ENCODE measurements at regions not wholly inside any gene's neighbourhood (a gene's known extent, or its start where the extent isn't known, plus 50 kb on each side); places are given as distances from the start of the nearest gene placed in this dataset.

DNA sequence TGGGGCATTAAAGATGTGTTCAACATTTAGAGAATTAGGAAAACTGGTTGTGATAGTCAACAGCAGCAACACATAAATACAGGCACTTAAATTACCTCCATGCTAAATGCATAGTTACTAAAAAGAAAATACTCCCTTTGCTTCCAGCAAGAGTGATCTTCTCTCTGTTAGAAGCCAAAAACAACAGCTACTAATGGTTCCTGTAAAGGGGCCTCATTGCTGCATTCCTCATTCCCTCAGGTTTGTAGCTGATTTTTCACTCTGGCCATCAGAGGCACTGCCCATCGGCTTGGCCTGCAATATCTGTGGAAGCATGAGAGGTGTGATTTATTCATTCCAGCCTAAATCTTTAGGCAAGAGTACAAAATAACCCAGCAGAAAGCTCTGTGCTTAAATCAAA is 466.0 kb upstream of the ADAMTS16 start:
- DNase-seq: no peak

DNA sequence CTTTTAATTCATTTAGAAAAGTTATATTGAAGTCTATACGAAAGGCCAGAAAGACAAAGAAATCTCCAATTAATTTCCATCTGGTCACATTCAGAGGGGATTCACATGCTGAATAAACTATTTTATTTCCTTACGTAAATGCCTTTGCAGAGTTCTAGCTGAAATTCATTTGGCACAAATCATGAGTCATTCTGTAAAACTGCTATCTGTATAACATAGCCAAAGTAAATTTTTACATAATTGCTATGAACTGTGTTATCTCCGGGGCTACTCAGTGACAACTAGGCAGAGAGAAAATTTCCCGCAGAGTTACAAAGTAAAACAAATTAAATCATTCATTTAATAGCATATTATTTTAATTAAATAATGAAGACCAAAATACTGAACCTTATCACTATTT is 463.2 kb upstream of the ADAMTS16 start:
- no peak for DNase-seq

DNA sequence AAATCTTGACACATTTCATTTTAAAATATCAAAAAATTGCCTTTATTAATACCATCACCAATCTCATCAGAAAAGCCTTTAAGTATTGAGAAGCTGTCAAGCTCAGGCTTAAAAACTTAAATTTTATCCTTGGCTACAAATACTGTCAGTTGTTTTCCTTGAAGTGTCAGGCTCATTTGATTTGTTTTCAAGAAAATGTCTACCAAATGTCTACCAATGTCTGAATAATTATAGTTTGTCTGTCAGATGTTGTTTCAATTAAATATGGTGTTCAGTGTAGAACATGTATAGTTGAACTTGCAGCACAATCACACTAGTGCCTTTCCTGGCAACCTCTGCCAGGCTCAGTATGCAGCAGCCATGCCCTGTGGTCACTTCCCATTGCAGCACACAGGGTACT is 455.2 kb upstream of the ADAMTS16 start:
- no peak for DNase-seq

DNA sequence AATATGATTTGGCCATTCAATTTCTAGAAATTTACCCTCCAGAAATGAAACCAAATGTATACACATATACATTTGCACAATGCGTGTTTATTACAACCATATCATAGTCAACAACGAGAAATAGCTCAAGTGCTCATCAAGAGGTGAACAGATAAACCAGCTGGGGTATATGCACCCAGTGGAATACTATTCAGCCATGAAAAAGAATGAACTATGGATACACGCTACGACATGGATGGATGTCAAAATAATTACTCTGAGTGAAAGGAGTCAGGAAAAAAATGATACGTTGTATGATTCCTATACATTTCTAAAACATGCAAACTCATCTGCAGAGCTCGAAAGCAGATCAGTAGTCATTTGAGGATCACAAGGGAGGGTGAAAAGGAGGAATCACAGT is 441.5 kb upstream of the ADAMTS16 start:
- no peak for DNase-seq

DNA sequence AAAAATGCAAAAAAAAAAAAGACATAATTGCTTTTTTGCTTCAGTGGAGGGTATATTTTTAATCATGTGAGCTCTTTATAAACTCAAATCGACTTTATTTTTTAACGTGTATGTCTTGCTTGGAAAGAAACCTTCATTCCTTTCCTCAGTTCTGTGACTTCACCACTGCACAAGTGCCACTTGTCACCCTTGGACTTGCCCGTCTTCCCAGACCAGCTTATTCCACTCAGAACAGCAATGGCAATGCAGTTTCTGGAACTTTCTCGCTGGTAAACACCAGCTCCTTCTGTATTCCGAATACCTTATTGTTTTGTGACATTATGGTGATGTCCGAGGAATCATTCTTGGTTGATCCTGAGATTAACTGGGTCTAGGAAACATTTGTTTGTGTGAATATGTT is 440.5 kb upstream of the ADAMTS16 start:
- no peak for DNase-seq

DNA sequence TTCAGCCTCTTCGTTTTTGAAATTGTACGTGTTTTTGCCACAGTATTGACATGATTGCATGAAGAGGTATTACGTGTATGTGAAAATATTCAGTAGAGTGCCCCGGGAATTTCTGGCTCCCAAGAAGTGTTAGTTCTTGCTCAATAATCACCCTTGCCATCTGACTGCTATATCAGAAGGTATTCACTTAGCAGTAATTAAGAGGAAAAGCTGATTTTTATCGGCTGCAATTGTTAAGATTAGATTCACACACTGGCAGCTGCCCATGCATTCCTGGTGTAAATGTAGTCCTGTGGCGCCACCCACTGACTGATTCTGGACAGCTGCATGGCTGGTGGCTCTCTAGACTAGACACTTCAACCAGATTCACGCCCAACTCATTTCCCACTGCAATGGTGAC is 440.1 kb upstream of the ADAMTS16 start:
- DNase-seq: no peak

DNA sequence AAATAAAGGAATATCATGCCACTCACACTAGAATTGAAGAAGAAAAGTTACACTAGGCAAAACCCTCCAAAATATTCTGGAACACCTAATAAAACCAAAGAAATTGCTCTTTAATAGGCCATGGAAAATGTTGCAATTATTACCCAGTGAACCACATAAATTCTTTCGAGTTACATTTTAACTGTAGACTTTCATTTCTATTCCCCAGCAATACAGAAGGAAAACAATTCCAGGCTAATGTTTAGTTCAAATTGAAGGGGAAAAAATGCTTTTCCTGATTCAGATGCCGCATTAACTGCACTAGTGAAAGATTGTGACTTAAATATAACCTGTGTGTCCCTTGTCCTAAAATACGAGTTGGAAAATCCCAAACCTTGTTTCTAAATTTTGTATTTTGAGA is 439.3 kb upstream of the ADAMTS16 start:
- DNase-seq: no peak

DNA sequence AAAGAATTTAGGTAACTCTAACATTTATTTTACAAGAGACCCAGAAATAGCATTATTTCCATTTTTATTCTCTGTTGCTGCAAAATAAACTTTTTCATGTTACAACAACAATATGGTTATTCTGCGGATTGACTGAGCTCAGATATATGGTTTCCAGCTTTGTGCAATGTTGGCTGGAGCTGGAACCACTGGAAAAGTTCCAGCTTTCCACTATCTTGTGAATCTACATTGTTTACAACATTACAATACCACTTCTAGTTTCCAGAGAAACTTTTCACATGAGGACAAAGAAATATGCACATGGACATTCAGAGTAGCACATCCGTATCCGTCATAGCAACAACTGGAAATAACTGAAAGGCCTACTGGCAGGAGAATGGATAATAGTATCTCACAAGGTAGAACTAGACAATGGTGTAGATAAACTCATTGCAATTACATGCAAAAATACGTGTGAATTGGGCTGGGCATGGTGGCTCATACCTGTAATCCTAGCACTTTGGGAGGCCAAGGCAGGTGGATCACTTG is 436.1 kb upstream of the ADAMTS16 start:
- DNase-seq: no peak

DNA sequence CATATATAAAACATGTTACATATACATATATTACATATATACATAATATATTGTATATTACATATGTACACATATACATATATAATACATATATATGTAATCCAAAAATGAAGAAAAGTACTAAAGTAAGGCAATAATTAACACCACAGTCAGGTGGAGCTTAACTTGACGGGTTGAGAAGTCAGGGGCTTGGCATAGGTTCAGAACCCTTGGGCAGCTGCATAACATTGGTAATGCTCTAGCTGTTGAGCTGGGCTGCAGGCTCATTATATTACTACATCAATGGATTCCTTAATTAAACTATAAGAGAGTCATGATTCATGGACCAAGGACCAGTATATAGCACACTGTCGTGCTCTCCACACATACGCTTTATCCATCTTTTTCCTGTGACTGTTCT is 435.2 kb upstream of the ADAMTS16 start:
- DNase-seq: no peak

DNA sequence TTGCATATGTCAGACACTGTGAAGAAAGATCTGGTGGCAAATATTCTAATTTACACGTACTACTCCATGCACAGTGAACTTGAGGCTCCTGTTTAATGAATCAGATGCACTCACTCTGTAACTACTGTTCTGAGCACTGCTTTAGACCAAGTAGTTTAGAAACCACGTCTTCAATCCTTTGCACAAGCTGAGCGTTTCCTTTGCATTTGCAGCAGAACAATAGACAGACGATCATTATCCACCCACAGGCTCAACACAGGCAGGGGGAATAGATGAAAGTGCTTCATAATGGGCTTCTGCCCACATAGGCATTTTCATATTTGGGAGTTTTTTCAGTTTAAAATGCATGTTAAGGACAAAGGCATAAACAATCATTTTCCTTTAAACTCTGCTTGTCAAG is 423.3 kb upstream of the ADAMTS16 start:
- no peak for DNase-seq

DNA sequence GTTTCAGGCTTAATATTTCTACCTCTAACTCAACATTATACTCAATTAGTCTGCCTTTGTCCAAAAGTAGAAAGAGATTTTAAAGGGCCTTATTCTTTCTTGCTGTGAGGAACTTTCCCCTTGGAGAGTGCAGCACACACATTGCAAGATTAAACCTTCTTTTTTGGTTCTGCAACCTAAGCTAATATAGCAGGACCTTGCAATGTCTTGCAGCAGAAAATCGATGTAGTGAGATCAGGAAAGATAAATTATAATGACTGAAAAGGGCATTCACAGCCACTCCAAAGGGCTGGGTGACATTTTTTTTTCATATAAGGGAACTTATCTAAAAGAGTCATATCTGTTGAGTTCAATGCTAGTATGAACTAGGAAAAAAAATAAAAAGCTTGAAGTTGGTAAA is 422.7 kb upstream of the ADAMTS16 start:
- no peak for DNase-seq

DNA sequence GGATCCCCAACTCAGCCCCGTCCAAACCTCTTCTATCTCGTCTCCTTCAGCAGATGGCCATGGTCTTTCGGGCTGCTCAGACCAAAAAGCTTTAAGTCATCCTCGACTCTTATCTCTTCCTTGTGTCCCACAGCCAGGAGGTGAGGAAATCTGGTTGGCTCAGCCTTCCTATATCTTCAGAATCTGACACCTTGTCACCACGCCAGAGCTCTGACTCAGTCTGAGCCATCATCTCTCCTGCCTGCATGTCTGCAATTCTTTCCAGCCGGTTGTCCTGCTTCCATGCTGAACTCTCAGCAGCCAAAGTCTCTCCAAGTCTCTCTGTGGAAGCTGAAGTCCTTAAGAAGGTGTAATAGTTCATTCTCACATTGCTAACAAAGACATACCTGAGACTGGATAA is 419.3 kb upstream of the ADAMTS16 start:
- no peak for DNase-seq

DNA sequence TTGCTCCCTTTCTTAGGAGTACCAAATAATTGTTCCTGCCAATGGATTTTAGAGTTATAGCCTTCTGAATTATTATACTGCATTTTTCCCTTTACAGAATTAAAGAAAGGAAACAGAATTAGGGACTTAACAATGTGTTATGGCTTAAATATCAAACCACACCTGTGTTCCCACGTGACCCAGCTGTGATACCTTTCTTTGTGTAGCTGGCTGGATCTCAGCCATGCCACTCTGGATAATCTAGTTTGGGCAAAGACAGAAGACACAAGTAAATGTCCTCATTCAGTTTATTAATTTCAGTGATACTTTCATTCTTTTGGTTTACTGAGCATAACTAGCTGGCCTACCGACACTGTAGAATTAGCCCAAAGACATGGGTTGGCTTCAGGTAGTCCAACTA is 417.2 kb upstream of the ADAMTS16 start:
- DNase-seq: no peak

DNA sequence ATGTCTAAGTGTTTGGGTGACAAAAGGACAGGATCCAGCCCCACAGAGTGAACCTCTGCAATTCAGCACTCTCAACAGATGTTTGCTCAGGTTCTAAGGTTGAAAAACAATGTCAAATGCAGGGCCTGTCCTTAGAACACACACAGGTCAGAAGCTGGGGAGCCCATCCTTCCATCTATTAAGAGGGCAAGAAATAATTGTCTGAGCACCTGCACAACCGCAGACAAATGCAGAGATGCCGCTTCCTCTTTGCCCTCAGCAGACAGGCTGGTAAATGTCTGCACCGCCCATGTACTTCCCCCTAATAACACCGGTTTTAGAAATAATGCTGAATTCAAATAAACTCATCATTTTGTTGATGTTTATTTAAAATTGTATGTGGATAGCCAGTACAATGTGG is 414.5 kb upstream of the ADAMTS16 start:
- DNase-seq: no peak

DNA sequence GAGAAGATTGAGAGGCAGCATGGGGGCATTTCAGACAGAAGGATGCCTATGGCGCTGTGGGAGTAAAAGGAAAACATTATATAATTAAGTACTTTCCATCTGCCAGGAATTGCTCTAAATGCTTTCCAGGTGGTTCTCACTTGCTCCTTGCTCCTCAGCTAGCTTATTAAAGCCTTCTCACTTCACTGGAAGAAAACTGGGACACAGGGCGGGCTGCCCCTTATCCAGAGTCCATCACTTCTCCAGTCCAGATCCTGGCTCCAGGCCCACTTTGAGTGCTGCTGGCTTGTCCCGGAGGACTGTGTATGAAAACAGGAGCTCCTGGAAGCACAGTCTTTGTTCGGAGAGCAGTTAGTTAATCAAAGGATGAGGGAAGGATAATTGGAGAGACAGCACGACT is 409.9 kb upstream of the ADAMTS16 start:
- DNase-seq: no peak

DNA sequence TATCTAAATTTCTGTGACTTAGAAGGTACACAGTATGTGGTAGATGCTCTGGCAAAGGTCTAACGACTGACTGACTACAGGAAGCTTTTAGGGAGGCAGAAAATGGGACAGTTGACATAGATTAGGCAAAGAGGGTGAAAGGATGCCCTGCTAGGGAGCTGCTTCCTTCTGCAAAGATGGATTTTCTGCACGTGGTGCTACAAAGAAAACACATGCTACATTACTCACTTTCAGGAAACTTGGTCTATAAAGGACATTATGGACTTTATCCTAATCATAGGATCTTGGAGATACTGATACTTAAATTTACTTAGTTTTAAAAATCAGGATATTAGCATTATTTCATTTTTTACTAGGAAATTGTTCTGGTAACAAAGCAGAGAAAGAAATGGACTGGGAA is 405.8 kb upstream of the ADAMTS16 start:
- no peak for DNase-seq

DNA sequence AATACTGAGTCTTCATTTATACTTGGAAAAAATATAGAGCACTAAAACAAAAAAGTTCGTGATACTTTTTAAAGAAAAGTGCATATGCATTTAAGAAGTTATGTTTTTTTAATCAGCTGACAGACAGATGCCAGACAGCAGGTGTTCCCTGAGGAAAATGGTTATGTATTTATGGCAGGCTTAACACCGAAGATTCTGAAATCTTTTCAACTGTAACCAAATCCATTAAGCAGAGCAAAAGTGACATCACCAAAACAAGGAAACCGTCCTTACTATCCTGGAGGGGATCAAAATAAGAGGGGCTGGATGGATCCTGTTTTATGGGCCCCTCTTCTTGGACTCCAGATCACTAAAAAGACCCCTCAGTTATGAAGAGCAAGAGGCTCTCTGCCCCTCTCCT is 404.9 kb upstream of the ADAMTS16 start:
- DNase-seq: no peak

DNA sequence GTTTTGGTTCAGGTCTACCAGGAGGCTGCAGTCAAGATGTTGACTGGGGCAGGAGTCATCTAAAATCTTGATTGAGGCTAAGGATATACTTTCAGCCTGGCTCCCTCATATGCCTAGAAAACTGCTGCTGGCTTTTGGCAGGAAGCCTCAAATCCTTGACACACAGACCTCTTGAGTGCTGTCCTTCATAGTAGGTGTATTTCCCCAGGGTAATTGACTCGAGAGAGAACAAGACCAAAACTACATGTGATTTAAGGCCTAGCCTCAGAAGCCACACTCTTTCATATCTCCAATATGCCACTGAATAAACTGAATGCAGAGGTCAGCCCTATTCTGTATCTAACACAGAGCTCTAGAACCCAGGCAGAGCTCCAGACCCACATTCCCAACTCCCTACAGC is 402.3 kb upstream of the ADAMTS16 start:
- no peak for DNase-seq

DNA sequence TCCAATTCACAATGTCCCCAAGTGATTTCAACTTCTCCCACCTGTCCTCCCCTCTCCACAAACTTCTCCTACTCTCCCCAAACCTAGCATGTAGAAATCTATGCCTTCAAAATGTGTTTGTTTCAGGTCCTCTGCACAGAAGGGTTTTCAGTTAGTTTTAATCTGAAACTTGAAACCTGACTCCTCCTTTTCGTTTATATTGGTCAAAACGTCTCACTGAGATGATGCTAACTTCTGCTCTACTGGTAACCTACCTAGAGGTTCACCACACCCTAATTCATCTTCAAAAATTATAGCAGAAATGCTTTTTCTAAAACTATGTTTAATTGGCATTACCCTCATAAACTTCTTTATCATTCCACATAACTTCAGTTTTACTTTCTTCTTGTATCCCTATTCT is 401.8 kb upstream of the ADAMTS16 start:
- DNase-seq: no peak

DNA sequence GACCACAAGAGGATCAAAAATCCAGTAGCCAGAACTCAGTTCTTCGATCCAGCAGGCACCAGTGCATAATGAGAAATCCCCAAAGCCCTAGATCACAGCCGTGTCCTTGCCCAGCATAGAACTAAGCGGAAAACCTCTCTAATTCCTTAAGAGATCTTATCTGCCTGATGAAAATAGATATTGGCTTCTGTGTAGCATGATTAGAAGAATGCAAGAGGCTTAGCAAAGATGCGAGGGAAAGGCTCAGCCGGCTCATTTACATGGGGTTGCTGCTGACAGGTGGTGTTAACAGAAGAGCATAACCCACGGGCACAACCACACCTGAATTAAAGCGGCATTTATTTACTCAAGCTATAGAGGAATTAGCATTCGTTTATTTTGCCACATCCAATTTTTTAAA is 400.0 kb upstream of the ADAMTS16 start:
- no peak for DNase-seq

DNA sequence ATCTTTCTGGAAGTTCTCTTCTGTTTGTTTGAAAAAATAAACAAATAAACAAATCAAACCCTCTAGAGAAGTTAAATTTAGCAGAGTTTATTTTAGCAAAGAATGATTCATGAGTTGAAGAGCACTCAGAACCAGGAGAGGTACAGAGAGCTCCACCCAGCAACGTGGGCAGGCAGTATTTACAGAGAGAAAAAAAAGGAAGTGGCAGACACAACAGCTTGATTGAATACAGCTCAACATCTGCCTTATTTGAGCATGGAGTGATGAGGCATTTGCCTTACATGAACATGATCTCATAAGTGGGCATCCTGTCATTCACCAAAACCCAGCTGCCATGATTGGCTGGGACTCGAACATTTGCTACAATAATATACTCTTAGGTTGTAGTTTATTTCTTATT is 381.6 kb upstream of the ADAMTS16 start:
- no peak for DNase-seq

DNA sequence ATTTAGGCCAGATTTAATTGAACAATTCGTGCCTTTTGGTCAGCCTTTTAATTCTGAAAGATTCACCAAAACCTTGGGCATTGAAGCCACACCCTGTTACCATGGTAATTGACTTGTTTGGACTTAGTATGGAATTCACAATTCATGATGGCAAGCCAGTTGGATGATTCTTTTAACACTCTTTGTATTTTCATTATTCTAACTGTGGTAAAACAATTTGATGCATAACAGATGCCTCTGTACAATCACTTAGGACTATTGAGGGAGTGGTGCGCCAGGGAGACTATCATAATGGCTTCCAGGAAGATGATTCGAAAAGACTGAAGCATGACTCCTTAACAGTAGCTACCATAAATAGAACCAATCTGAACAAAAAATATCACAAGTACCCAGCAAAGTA is 381.1 kb upstream of the ADAMTS16 start:
- DNase-seq: no peak

DNA sequence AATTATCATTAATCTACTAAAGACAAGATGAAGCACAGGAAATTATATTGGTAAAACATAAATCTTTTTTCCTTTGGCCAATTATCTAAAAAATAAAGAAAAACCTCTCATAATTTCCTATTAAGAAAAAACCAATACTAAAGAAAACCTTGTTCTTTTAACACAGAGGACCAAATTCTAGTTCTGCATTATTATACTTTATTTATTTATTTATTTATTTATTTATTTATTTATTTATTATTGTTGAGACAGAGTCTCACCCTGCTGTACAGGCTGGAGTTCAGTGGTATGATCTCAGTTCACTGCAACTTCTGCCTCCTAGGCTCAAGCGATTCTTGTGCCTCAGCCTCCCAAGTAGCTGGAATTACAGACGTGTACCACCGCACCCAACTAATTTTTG is 377.8 kb upstream of the ADAMTS16 start:
- no peak for DNase-seq

DNA sequence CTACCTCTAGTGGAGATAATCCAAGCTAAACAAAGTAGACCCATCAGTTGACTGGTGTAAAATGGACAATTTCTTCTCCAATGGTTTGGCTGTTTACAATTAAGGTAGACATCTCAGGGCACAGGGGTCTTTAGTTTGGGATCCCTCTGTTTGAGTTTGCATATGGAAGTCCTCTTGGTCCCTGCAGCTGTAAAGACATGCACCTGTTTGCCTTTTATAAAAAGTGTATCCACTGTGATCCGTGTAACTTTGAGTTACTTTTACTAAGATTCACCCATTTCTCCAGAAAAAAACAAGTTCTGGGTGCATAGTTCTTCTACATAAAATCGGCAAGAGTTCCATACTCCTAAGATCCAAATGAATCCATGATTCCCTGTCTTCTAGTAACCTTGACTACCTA is 374.7 kb upstream of the ADAMTS16 start:
- DNase-seq: no peak

DNA sequence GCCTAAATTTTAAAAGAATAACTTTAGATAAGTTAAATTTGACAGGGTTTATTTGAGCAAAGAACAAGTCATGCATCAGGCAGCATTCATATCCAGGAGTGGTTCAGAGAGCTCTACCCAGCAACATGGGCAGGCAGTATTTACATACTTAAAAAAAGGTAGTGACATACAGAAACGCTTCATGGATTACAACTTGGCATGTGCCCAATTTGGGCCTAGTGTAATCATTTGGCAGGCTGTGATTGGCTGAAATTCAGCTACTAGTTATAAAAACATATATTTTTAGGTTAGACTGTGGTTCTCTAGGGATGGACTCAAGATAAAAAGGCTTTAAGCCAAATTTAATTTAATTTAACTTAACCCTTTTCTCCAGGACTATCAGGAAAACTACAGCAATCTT is 374.0 kb upstream of the ADAMTS16 start:
- no peak for DNase-seq

DNA sequence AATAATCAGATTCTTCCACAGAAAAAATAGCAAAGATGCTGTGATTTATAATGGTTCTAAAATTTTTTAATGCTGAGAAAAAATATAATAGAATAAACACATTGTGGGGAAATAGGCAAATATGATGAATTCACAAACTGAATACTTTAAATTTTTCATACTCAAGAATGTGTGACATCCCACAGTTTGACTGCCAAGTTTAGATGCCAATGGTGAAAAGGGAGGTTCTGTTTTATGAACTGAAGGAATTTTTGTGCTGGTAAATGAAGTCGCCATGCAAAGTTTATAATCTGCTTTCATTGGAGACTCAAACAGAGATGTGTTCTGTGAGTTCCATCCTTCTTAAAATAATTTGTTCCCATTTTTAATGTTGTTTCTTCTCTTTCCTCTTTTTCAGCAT is 367.5 kb upstream of the ADAMTS16 start:
- no peak for DNase-seq

All from activated CD4-positive, CD25-positive, alpha-beta regulatory T cell treated with anti-CD3 and anti-CD28 coated beads, Interleukin-2, amount 50 U/mL, for 72 hours (primary cell).